ENCODE measurements at regions not wholly inside any gene's neighbourhood (a gene's known extent, or its start where the extent isn't known, plus 50 kb on each side); places are given as distances from the start of the nearest gene placed in this dataset.
A peak's percentile ranks its signal among the peaks of the same experiment; 100 is the strongest.

GRCh38 chr10:108684431-108684830, 1238.9 kb downstream of the XPNPEP1 start:
- no CpG with 5 or more reads among the region's 2 CpGs for WGBS (ENCODE audit: extremely low coverage, insufficient read length, low lambda C conversion rate)
- Histone ChIP-seq H2BK20ac (ENCODE audit: low read depth, low read length, poor library complexity, severe bottlenecking) (no peak overlapping the region), H3K23me2 (ENCODE audit: insufficient read length, low read depth, low read length, poor library complexity, severe bottlenecking) (no peaks in the 10 kb centered on the region), H3K18ac (ENCODE audit: insufficient read length, low read depth, low read length) (no peak overlapping the region), H2AFZ (ENCODE audit: low read length) (no peak overlapping the region), H3K4ac (ENCODE audit: low read depth, low read length) (no peak overlapping the region), H2BK15ac (ENCODE audit: low read depth, low read length) (no peak overlapping the region), H4K20me1 (ENCODE audit: control insufficient read depth, insufficient read depth, insufficient read length) (no peaks in the 10 kb centered on the region), H3K23ac (ENCODE audit: insufficient read length, low read depth, low read length) (no peak overlapping the region), H3K9ac (ENCODE audit: extremely low read depth, insufficient read length, low read length) (no peak overlapping the region), H3K27ac (ENCODE audit: insufficient read length, low read depth, low read length) (no peak overlapping the region), H4K5ac (ENCODE audit: insufficient read length, low read depth, low read length) (no peak overlapping the region), H3T11ph (ENCODE audit: low read length) (no peak overlapping the region), H3K79me1 (ENCODE audit: insufficient read depth, low read depth, low read length, poor library complexity, severe bottlenecking) (no peaks in the 10 kb centered on the region), H3K27me3 (ENCODE audit: insufficient read depth, low read length) (no peaks in the 10 kb centered on the region), H2BK5ac (ENCODE audit: insufficient read length, low read length) (no peak overlapping the region), H3K14ac (ENCODE audit: insufficient read depth, low read length) (no peak overlapping the region), H3K4me2 (ENCODE audit: insufficient read depth, insufficient read length, low read length) (no peak overlapping the region), H3K4me1 (ENCODE audit: insufficient read depth, low read length) (peaks cover 5% of the 10 kb centered on the region), H4K8ac (replicated peaks; ENCODE audit: insufficient read length, low read depth, low read length) (no peak overlapping the region), H4K91ac (ENCODE audit: insufficient read length, low read depth, low read length) (no peak overlapping the region), H2BK12ac (ENCODE audit: insufficient read length, low read depth, low read length) (no peak overlapping the region), H3K56ac (ENCODE audit: insufficient read length, low read depth, low read length) (no peak overlapping the region), H2BK120ac (ENCODE audit: low read depth, low read length, poor library complexity, severe bottlenecking) (no peak overlapping the region), H3K79me2 (ENCODE audit: insufficient read depth, low read length) (no peaks in the 10 kb centered on the region), H2AK5ac (ENCODE audit: insufficient read length, low read length) (no peak overlapping the region), H3K9me3 (ENCODE audit: control insufficient read depth, low read depth, low read length) (no peaks in the 10 kb centered on the region)
- Mint-ChIP-seq H3K4me3 (no peak overlapping the region), H3K36me3 (ENCODE audit: insufficient read depth in 1 of 3, low read depth in 3 of 3) (no peaks in the 10 kb centered on the region), H3K9me3 (no peaks in the 10 kb centered on the region), H3K27ac (peak overlapping the region in 1 of 3 experiments; percentile 53; a peak in 1 of 7 replicates), H3K4me1 (peaks cover 7 to 8% of the 10 kb centered on the region in 2 experiments), H3K27me3 (ENCODE audit: low read depth) (no peaks in the 10 kb centered on the region)
- no peak for DNase-seq
- TF ChIP-seq CTCF (conservative IDR thresholded peaks at IDR 0.05): no peak

Data from H9 (cell line).